Activated T-helper 2 cell treated with anti-CD3 and anti-CD28 coated beads, Interferon-gamma antibody, Interleukin-2, Interleukin-4, amounts not matched to agents 10 μg/mL and 5 μg/mL and 100 μg/mL, durations not matched to agents 14 hours and 24 hours and 36 hours (primary cell): ENCODE measurements at regions not wholly inside any gene's neighbourhood (a gene's known extent, or its start where the extent isn't known, plus 50 kb on each side); places are given as distances from the start of the nearest gene placed in this dataset.
"Not testable (repeated sequence)": the region's sequence is repeated elsewhere in the genome, so short reads cannot be mapped to it uniquely, and the experiment has no call there.

Experiments
- DNase-seq: peaks from one replicate; pipeline ENCODE4 v3.0.0; 2021; ENCODE audit warnings: low spot score
- H3K27ac Mint-ChIP-seq: one replicate; pipeline ENCODE4 v1.8.0; 2021; ENCODE audit warnings: mixed read lengths
- H3K27me3 Mint-ChIP-seq: one replicate; pipeline ENCODE4 v1.8.0; 2021; ENCODE audit warnings: low read depth, mixed read lengths
- H3K36me3 Mint-ChIP-seq: one replicate; pipeline ENCODE4 v1.8.0; 2021; ENCODE audit warnings: low read depth, mixed read lengths
- H3K4me1 Mint-ChIP-seq: one replicate; pipeline ENCODE4 v1.8.0; 2021; ENCODE audit warnings: low read depth, mixed read lengths
- H3K4me3 Mint-ChIP-seq: one replicate; pipeline ENCODE4 v1.8.0; 2021; ENCODE audit warnings: low read depth, mild to moderate bottlenecking, moderate library complexity, mixed read lengths
- H3K9me3 Mint-ChIP-seq: one replicate; pipeline ENCODE4 v1.8.0; 2021; ENCODE audit warnings: mixed read lengths
- intact Hi-C: fragments of 100-400 bp; cut with micrococcal nuclease; formaldehyde crosslinking; loops from one replicate; pipeline ENCODE4 v1.15.1; 2023

- no peaks in the 10 kb centered on the region for H3K36me3 Mint-ChIP-seq
- H3K27ac Mint-ChIP-seq: no peak overlapping the region
- H3K4me1 Mint-ChIP-seq: no peaks in the 10 kb centered on the region
- peaks cover 3% of the 10 kb centered on the region for H3K9me3 Mint-ChIP-seq
- DNase-seq: no peak
- intact Hi-C loops: no loop called here
- H3K27me3 Mint-ChIP-seq: no peaks in the 10 kb centered on the region
- H3K4me3 Mint-ChIP-seq: no peak overlapping the region
These were observed 187.5 kb upstream of the KL start for GRCh38 chr13:32828711-32829110.

GRCh38 chr13:32829269-32829668 lies 187.0 kb upstream of the KL start:
- H3K9me3 Mint-ChIP-seq: peaks cover 9% of the 10 kb centered on the region
- no peak overlapping the region for H3K4me3 Mint-ChIP-seq
- intact Hi-C loops: no loop called here
- no peaks in the 10 kb centered on the region for H3K36me3 Mint-ChIP-seq
- no peaks in the 10 kb centered on the region for H3K4me1 Mint-ChIP-seq
- H3K27ac Mint-ChIP-seq: no peak overlapping the region
- DNase-seq: no peak
- no peaks in the 10 kb centered on the region for H3K27me3 Mint-ChIP-seq

DNA sequence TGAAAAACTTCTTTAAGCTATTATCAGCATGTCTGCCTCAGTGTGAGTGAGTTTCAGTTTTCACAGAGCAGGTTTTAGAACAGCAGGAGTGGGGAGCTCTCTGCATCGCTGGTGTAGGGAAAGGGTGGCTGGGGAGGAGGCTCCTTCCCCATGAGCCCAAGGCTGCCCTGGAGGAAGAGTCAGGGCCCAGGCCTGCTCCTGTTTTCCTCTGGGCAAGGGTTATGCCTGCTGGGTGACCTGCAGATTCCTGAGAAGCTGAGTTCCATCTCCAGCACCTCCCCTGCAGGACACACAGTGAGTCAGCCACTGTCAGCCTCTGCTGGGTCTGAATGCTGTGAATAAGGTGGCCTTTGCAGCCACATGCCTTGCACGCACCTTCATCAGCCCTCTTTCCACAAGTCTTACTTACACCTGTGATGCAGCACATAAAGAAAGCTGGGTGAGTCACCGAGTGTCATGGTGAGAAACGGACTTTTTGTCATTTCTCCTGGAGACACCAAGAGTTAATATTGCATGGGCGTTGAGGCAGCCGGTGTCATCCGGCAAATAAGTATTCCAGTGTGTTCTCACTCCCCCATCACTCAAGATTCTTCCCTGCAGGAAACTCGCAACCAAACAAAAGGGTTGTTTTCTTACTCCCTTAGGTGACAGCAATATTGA lies 186.4 kb upstream of the KL start:
- Mint-ChIP-seq H3K4me1 (no peaks in the 10 kb centered on the region), H3K27me3 (no peaks in the 10 kb centered on the region), H3K4me3 (no peak overlapping the region), H3K9me3 (peaks cover 9% of the 10 kb centered on the region), H3K36me3 (no peaks in the 10 kb centered on the region), H3K27ac (no peak overlapping the region)
- DNase-seq: no peak
- intact Hi-C loops: no loop called here

DNA sequence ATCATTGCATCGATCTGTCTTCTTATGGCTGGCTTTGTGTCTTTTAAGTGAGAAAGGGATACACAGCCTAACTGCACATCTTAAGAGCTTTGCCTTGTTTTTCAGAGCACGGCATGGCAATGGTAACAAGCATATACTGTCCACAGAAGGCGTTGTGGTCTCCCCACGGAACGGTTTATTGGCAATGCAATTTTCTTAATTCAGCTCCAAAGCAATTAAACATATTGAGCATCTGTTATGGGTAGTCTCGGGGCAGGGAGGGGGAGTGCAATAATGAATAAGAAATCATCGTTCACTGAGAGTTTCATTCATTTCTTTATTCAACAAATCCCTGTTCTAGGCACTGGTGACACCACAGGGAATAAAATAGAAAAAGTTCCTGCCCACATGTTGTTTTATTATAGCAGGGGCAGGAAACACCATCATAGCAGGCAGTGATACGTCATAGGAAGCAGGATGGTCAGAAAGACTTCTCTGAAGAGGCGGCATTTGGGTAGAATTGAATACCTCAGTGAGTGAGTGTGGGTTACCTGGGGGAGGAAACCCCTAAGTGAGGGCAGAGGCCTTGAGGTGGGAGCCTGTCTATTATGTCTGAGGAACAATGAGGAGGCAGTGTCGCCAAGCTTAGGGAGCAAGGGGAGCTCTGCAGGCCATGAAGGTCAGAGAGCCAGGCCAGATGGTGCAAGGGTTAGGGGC lies 185.7 kb upstream of the KL start:
- Mint-ChIP-seq H3K27ac (no peak overlapping the region), H3K36me3 (no peaks in the 10 kb centered on the region), H3K4me1 (no peaks in the 10 kb centered on the region), H3K27me3 (no peaks in the 10 kb centered on the region), H3K9me3 (peaks cover 9% of the 10 kb centered on the region), H3K4me3 (no peak overlapping the region)
- intact Hi-C loops: no loop called here
- no peak for DNase-seq

DNA sequence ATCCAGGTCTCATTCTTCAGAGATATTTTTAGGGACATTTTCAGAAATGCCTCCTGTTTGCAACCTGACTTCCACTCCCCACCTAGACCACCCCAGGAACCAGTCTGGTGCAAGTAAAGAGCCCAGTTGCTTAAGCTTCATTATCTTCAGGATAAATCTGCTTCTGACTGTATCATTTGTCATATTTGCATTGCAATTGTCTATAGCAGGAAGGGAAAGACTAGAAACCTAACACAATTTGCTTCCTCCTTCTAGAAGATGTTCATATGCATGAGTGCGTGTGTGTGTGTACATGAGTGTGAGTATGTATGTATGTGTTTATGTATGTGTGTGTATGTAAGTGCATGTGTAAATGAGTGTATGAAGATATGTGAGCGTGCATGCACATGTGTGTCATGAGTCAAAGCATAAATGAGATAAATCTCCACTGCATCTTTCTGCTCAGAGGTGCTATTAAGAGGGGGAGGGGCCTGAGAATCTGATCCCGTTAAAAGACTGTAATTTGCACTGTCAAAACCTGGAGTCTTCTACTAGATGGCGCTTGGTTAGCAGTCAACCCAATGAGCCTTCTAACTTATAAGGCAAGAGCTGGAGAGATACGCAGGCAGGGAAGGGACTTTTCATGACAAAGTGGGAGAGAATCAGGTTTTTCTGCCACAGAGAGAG lies 178.8 kb upstream of the KL start:
- peaks cover 25% of the 10 kb centered on the region for H3K4me1 Mint-ChIP-seq
- intact Hi-C loops: no loop called here
- H3K4me3 Mint-ChIP-seq: no peak overlapping the region
- no peak overlapping the region for H3K27ac Mint-ChIP-seq
- peaks cover 11% of the 10 kb centered on the region for H3K9me3 Mint-ChIP-seq
- no peaks in the 10 kb centered on the region for H3K27me3 Mint-ChIP-seq
- H3K36me3 Mint-ChIP-seq: peaks cover 5% of the 10 kb centered on the region
- DNase-seq: no peak

DNA sequence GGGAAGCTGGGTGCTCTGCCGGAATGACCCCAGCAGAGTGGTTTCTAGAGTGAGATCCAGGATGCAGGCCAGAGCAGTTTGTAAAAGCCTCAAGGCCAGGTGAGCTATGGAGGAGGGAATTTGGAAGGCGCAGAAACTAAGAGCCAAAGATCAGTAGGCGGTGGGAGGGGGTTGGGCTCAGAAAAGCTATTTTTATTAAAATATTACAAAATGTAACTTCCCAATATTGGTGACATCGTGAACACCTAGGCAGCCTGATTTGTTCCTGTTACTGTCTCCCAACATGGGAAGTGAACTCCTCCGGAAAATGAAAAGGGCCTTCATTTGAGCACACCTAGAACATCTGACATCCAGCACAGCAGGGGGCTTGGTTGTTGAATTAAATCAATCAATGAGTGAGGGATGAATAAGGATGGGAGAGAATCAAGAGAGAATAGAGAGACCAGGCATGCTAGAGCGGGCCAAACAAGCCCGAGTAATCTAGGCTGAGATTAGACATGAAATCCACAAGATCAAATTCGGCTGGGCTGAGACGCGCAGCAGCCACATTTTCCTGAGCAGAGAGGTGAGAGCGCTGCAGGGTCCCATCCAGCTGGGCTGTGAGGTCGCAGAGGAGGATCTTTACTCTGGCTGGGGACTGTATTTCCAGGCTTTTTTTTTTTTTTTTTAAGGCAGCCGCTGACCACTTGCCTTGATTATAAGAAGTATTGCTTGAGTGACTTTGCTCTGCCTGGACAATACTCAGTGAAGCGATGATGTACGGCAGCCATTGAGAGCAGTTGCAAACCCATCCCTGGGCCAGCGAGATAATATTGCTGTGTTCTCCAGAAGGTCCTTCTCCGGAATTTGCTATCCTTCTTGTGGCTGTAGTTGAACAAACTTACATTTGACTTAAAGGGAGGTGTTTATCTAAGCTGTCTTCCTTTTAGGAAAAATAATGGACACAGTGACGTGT lies 178.0 kb upstream of the KL start:
- no peak for DNase-seq
- no peaks in the 10 kb centered on the region for H3K27me3 Mint-ChIP-seq
- intact Hi-C loops: no loop called here
- H3K9me3 Mint-ChIP-seq: peaks cover 17% of the 10 kb centered on the region
- no peak overlapping the region for H3K27ac Mint-ChIP-seq
- peaks cover 5% of the 10 kb centered on the region for H3K36me3 Mint-ChIP-seq
- peaks cover 25% of the 10 kb centered on the region for H3K4me1 Mint-ChIP-seq
- no peak overlapping the region for H3K4me3 Mint-ChIP-seq

DNA sequence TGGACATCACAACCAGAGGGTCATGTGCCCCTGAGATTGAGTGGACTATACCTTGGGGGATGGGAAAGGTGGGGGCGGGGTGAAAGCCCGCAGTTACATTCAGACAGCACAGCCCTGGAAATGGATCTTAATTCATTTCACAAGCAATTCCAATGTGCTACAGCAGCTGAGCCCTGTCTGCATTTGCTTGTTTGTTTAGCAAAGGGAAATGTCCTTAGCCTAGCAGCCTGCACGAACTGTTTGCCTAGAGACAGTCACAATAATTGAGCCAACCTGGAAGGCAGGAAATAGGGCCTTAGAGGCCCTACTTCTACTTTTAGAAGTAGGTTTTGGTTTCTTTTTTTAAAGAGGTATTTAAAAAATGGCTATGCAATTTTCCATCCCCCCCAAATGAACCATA lies 177.3 kb upstream of the KL start:
- no peak for DNase-seq
- Mint-ChIP-seq H3K27ac (no peak overlapping the region), H3K4me1 (peaks cover 25% of the 10 kb centered on the region), H3K4me3 (no peak overlapping the region), H3K27me3 (no peaks in the 10 kb centered on the region), H3K36me3 (peaks cover 5% of the 10 kb centered on the region), H3K9me3 (peaks cover 12% of the 10 kb centered on the region)
- intact Hi-C loops: no loop called here

DNA sequence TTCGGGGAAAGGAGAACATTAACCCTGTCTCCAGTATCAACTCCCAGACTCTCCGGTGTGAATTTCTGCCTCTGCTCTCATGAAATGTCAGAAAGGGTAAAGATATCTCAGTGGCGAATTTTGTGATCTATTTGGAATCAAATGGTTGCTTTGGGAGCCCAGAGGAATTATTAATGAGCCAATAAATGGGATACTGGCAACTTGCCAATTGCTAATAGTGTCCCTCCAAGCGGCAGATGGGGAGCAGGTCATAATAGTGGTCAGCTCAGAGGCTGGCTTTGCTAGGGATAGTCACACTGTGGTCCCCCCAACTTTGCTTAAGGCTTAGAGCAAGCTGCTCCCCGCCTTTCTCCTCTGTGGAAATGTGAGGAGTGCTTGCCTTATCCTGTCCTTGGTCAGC lies 176.1 kb upstream of the KL start:
- no peak for DNase-seq
- Mint-ChIP-seq H3K27me3 (peaks cover 2% of the 10 kb centered on the region), H3K4me3 (no peak overlapping the region), H3K9me3 (peaks cover 9% of the 10 kb centered on the region), H3K27ac (no peak overlapping the region), H3K4me1 (peaks cover 25% of the 10 kb centered on the region), H3K36me3 (peaks cover 5% of the 10 kb centered on the region)
- intact Hi-C loops: no loop called here

DNA sequence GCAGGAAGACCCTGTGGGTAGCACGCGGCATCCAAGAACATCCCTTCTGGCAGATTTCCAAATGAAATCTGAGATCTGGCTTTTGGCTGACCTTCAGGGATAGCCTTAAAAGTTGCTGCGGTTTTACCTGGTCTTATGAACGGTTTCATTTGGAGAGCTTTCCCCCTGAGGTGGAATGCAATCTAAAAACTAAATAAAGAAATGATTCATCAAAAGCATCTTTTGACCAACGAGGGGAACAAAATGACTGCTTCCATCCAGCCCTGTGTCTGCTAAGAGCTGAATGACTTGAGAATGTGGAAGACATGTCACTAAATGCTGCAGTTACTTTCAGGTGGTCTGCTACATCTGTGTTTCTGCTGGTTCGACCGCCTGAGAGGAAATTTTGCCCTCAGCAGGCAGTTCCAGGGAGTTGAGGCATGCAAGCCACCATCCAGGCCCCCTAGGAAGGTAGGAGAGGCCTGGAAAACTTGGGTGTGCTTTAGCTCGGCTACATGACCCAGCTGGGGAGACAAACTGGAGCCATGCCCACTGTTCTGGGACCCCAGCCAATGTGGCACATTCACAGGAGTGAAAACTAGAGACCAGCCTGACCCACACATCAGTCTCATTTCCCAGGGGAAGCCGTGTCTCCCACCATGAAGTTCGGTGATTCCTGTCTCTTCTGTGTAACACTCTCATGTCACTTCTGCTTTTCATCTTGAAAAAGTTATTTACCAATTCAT lies 175.1 kb upstream of the KL start:
- Mint-ChIP-seq H3K27me3 (peaks cover 2% of the 10 kb centered on the region), H3K36me3 (peaks cover 5% of the 10 kb centered on the region), H3K4me3 (no peak overlapping the region), H3K27ac (no peak overlapping the region), H3K4me1 (peaks cover 28% of the 10 kb centered on the region), H3K9me3 (peaks cover 9% of the 10 kb centered on the region)
- no peak for DNase-seq
- intact Hi-C loops: loop anchor here (1.0 kb wide), 1 partner anchor 64 kb away; no protein-coding TSS in a partner anchor

GRCh38 chr13:32845952-32846950 lies 170.0 kb upstream of the KL start:
- Mint-ChIP-seq H3K4me1 (peaks cover 11% of the 10 kb centered on the region), H3K27me3 (peaks cover 14% of the 10 kb centered on the region), H3K4me3 (no peak overlapping the region), H3K9me3 (peaks cover 9% of the 10 kb centered on the region), H3K27ac (no peak overlapping the region), H3K36me3 (no peaks in the 10 kb centered on the region)
- no peak for DNase-seq
- intact Hi-C loops: no loop called here

DNA sequence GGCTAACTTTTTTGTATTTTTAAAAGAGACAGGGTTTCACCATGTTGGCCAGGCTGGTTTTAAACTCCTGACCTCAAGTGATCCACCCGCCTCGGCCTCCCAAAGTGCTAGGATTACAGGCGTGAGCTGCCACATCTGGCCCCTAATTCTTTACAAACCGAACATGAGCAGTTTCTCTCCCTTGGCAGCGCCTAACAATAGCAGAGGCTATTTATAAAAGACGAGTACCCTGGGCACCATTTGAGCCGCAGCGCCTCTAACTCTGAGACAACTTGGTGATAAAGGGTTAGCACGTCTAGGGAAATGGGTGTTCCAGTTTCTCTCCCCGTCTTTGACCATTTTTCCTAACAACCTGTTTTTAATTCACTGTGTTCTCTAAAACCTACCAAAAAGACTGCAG lies 168.2 kb upstream of the KL start:
- H3K4me3 Mint-ChIP-seq, H3K9me3 Mint-ChIP-seq, H3K27ac Mint-ChIP-seq, intact Hi-C loops, DNase-seq, H3K4me1 Mint-ChIP-seq, H3K36me3 Mint-ChIP-seq: not testable (repeated sequence)
- H3K27me3 Mint-ChIP-seq: peaks cover 23% of the 10 kb centered on the region
